ENCODE measurements at regions not wholly inside any gene's neighbourhood (a gene's known extent, or its start where the extent isn't known, plus 50 kb on each side); places are given as distances from the start of the nearest gene placed in this dataset.
"Not testable (repeated sequence)": the region's sequence is repeated elsewhere in the genome, so short reads cannot be mapped to it uniquely, and the experiment has no call there.

- Mint-ChIP-seq H3K27ac (no peak overlapping the region), H3K36me3 (no peaks in the 10 kb centered on the region), H3K9me3 (no peaks in the 10 kb centered on the region)
- DNase-seq (ENCODE audit: low spot score in 2 of 2) (no peak), ATAC-seq (no peak)
Observed at GRCh38 chr2:44051593-44052347, 56.0 kb upstream of the LRPPRC start.

- H3K9me3 Mint-ChIP-seq, result no peaks in the 10 kb centered on the region
- DNase-seq (ENCODE audit: low spot score in 2 of 2), result no peak
- no peak overlapping the region for H3K27ac Mint-ChIP-seq
- no peak for ATAC-seq
- H3K36me3 Mint-ChIP-seq, result no peaks in the 10 kb centered on the region
Observed at GRCh38 chr2:44052584-44052983, 56.8 kb upstream of the LRPPRC start.

GRCh38 chr2:44053052-44053451, 57.3 kb upstream of the LRPPRC start:
- no peak overlapping the region for H3K27ac Mint-ChIP-seq
- H3K36me3 Mint-ChIP-seq, result no peaks in the 10 kb centered on the region
- DNase-seq (ENCODE audit: low spot score in 2 of 2) (no peak), ATAC-seq (no peak)
- no peaks in the 10 kb centered on the region for H3K9me3 Mint-ChIP-seq

GRCh38 chr2:44053456-44053855, 57.7 kb upstream of the LRPPRC start:
- H3K27ac Mint-ChIP-seq, result no peak overlapping the region
- no peaks in the 10 kb centered on the region for H3K9me3 Mint-ChIP-seq
- H3K36me3 Mint-ChIP-seq, result no peaks in the 10 kb centered on the region
- DNase-seq (ENCODE audit: low spot score in 2 of 2) (no peak), ATAC-seq (no peak)

- Mint-ChIP-seq H3K36me3 (no peaks in the 10 kb centered on the region), H3K27ac (no peak overlapping the region), H3K9me3 (no peaks in the 10 kb centered on the region)
- ATAC-seq (no peak), DNase-seq (ENCODE audit: low spot score in 2 of 2) (no peak)
Observed at GRCh38 chr2:44055229-44055628, 59.4 kb upstream of the LRPPRC start.

GRCh38 chr2:44055664-44056063, 59.9 kb upstream of the LRPPRC start:
- Mint-ChIP-seq H3K27ac (no peak overlapping the region), H3K9me3 (no peaks in the 10 kb centered on the region), H3K36me3 (no peaks in the 10 kb centered on the region)
- ATAC-seq, result no peak
- DNase-seq (ENCODE audit: low spot score in 2 of 2), result no peak

GRCh38 chr2:44056947-44057346, 61.2 kb upstream of the LRPPRC start:
- Mint-ChIP-seq H3K27ac (no peak overlapping the region), H3K9me3 (no peaks in the 10 kb centered on the region), H3K36me3 (no peaks in the 10 kb centered on the region)
- ATAC-seq (peak in 1 of 2 donors; percentile 34), DNase-seq (ENCODE audit: low spot score in 2 of 2) (no peak)

- DNase-seq (ENCODE audit: low spot score in 2 of 2); H3K9me3 Mint-ChIP-seq; H3K36me3 Mint-ChIP-seq; H3K27ac Mint-ChIP-seq; ATAC-seq: not testable (repeated sequence)
Observed at GRCh38 chr2:44060286-44060685, 64.5 kb upstream of the LRPPRC start.

- DNase-seq (ENCODE audit: low spot score in 2 of 2) (no peak), ATAC-seq (no peak)
- H3K27ac Mint-ChIP-seq, result no peak overlapping the region
- H3K36me3 Mint-ChIP-seq, result no peaks in the 10 kb centered on the region
- no peaks in the 10 kb centered on the region for H3K9me3 Mint-ChIP-seq
Observed at GRCh38 chr2:44060990-44061389, 65.2 kb upstream of the LRPPRC start.

- H3K27ac Mint-ChIP-seq, result no peak overlapping the region
- DNase-seq (ENCODE audit: low spot score in 2 of 2) (no peak), ATAC-seq (no peak)
- H3K9me3 Mint-ChIP-seq, result no peaks in the 10 kb centered on the region
- no peaks in the 10 kb centered on the region for H3K36me3 Mint-ChIP-seq
Observed at GRCh38 chr2:44061469-44061868, 65.7 kb upstream of the LRPPRC start.

- Mint-ChIP-seq H3K36me3 (no peaks in the 10 kb centered on the region), H3K9me3 (no peaks in the 10 kb centered on the region), H3K27ac (no peak overlapping the region)
- no peak for ATAC-seq
- DNase-seq (ENCODE audit: low spot score in 2 of 2), result no peak
Observed at GRCh38 chr2:44061876-44062275, 66.1 kb upstream of the LRPPRC start.

- Mint-ChIP-seq H3K27ac (no peak overlapping the region), H3K36me3 (no peaks in the 10 kb centered on the region)
- no peak for DNase-seq (ENCODE audit: low spot score in 2 of 2)
Observed at GRCh38 chr2:44063033-44063432, 67.2 kb upstream of the LRPPRC start.

GRCh38 chr2:44064281-44064680, 68.5 kb upstream of the LRPPRC start:
- DNase-seq (ENCODE audit: low spot score in 2 of 2); ATAC-seq; H3K27ac Mint-ChIP-seq; H3K36me3 Mint-ChIP-seq; H3K9me3 Mint-ChIP-seq: not testable (repeated sequence)

More at GRCh38 chr2:44063033-44063432, 67.2 kb upstream of the LRPPRC start:
- ATAC-seq, result no peak
- H3K9me3 Mint-ChIP-seq, result no peaks in the 10 kb centered on the region

- not testable (repeated sequence) for H3K27ac Mint-ChIP-seq; H3K36me3 Mint-ChIP-seq; DNase-seq (ENCODE audit: low spot score in 2 of 2); ATAC-seq
- H3K9me3 Mint-ChIP-seq, result peaks cover 4 to 10% of the 10 kb centered on the region in 2 donors
Observed at GRCh38 chr2:44067012-44067790, 71.4 kb upstream of the LRPPRC start.

- peaks cover 4 to 10% of the 10 kb centered on the region in 2 donors for H3K9me3 Mint-ChIP-seq
- H3K27ac Mint-ChIP-seq, result not testable (repeated sequence)
Observed at GRCh38 chr2:44067791-44068181, 72.0 kb upstream of the LRPPRC start.

GRCh38 chr2:44071454-44072046, 75.8 kb upstream of the LRPPRC start:
- Mint-ChIP-seq H3K27ac (no peak overlapping the region), H3K36me3 (peaks cover 7% of the 10 kb centered on the region in 2 donors), H3K9me3 (peaks cover 4 to 10% of the 10 kb centered on the region in 2 donors)
- DNase-seq (ENCODE audit: low spot score in 2 of 2) (no peak), ATAC-seq (peak in 1 of 2 donors; percentile 85)

More at GRCh38 chr2:44067791-44068181, 72.0 kb upstream of the LRPPRC start:
- not testable (repeated sequence) for H3K36me3 Mint-ChIP-seq; ATAC-seq; DNase-seq (ENCODE audit: low spot score in 2 of 2)

GRCh38 chr2:44073667-44074066, 77.9 kb upstream of the LRPPRC start:
- not testable (repeated sequence) for DNase-seq (ENCODE audit: low spot score in 2 of 2); H3K27ac Mint-ChIP-seq; ATAC-seq; H3K9me3 Mint-ChIP-seq; H3K36me3 Mint-ChIP-seq

Data from activated naive CD4-positive, alpha-beta T cell treated with anti-CD3 and anti-CD28 coated beads, Interleukin-2, amount 50 U/mL, for 72 hours (primary cell).